ENCODE measurements at regions not wholly inside any gene's neighbourhood (a gene's known extent, or its start where the extent isn't known, plus 50 kb on each side); places are given as distances from the start of the nearest gene placed in this dataset.
A peak's percentile ranks its signal among the peaks of the same experiment; 100 is the strongest.

DNA sequence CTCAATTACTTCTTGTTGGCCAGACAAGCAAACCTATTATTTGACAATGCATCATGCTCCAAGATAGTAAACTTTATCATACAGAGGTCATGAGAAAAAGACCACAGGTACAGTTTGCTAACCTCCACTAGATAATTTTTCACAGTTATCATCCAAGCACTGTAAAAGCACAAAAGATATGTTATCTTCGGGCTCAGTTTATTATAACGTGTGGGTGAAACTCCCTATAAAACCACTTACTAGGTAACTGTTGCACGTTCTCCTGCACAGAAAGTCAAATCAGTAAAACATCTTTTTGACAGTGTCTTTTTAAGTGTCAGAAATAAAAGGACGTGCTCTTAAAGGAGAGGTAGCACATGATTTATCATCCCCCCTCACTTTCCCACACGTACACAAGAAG, 94.7 kb upstream of the BCL11A start:
- Histone ChIP-seq H2AFZ (no peak overlapping the region), H3K4me1 (ENCODE audit: insufficient read depth) (no peaks in the 10 kb centered on the region), H3K27ac (no peak overlapping the region), H3K79me2 (no peaks in the 10 kb centered on the region), H4K20me1 (ENCODE audit: insufficient read depth, poor library complexity, severe bottlenecking) (no peaks in the 10 kb centered on the region), H3K36me3 (replicated peaks; ENCODE audit: insufficient read depth, low read depth) (no peaks in the 10 kb centered on the region), H3K27me3 (no peaks in the 10 kb centered on the region), H3K4me2 (peak overlapping the region; percentile 27), H3K9me2 (replicated peaks; ENCODE audit: insufficient read depth) (no peaks in the 10 kb centered on the region), H3K9me3 (ENCODE audit: low read depth) (no peaks in the 10 kb centered on the region), H3K4me3 (no peak overlapping the region)
- no peak for DNase-seq (ENCODE audit: low spot score)
- no peak for TF ChIP-seq CTCF (IDR thresholded peaks at IDR 0.05; ENCODE audit: poor library complexity)
- no peak for TF ChIP-seq EZH2 (IDR thresholded peaks at IDR 0.05; ENCODE audit: borderline replicate concordance)
- TF ChIP-seq EZH2phosphoT487 (IDR thresholded peaks at IDR 0.05; ENCODE audit: low read depth, severe bottlenecking, unreplicated experiment): no peak
- WGBS (ENCODE audit: low lambda C conversion rate, missing lambda C conversion rate): 28% methylated on average over 5 of the region's 5 CpGs

GRCh38 chr2:60649721-60650120, 96.3 kb upstream of the BCL11A start:
- no peaks in the 10 kb centered on the region for H3K9me3 ChIP-seq (ENCODE audit: low read depth)
- no peaks in the 10 kb centered on the region for H3K36me3 ChIP-seq (replicated peaks; ENCODE audit: insufficient read depth, low read depth)
- no peak overlapping the region for H3K4me3 ChIP-seq
- no peaks in the 10 kb centered on the region for H3K9me2 ChIP-seq (replicated peaks; ENCODE audit: insufficient read depth)
- H3K4me2 ChIP-seq: no peak overlapping the region
- H3K4me1 ChIP-seq (ENCODE audit: insufficient read depth): no peaks in the 10 kb centered on the region
- no peak for TF ChIP-seq EZH2phosphoT487 (IDR thresholded peaks at IDR 0.05; ENCODE audit: low read depth, severe bottlenecking, unreplicated experiment)
- no peak for TF ChIP-seq EZH2 (IDR thresholded peaks at IDR 0.05; ENCODE audit: borderline replicate concordance)
- TF ChIP-seq CTCF (IDR thresholded peaks at IDR 0.05; ENCODE audit: poor library complexity): no peak
- no peaks in the 10 kb centered on the region for H3K79me2 ChIP-seq
- no peak overlapping the region for H2AFZ ChIP-seq
- peaks cover 4% of the 10 kb centered on the region for H3K27me3 ChIP-seq
- H4K20me1 ChIP-seq (ENCODE audit: insufficient read depth, poor library complexity, severe bottlenecking): no peaks in the 10 kb centered on the region
- no peak overlapping the region for H3K27ac ChIP-seq
- DNase-seq (ENCODE audit: low spot score): no peak

DNA sequence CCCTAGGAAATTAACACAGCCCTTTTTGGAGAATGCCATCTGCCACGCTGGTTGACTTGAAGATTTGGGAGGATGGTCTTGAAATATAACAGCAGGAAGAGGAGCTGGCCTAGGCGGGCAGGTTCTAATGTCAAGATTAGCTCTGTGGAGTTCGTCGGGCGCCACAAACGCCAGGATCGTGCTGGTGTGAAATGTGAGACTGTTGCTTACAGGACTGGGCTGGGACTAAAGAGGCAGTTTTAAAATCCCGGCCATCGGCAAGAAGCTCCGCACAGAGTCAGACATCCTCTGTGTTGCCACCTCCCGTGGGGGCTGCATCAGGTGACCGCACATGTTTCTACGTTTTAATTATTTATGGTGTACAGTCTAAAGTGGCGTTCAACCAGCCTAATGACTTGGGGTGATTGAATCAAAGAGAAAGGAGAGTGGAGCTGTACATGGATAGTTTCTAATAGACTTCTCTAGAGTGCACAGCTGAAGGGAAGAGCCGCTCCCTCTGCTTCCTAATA, 99.4 kb upstream of the BCL11A start:
- H3K27ac ChIP-seq: no peak overlapping the region
- peaks cover 4% of the 10 kb centered on the region for H3K27me3 ChIP-seq
- H3K4me1 ChIP-seq (ENCODE audit: insufficient read depth): no peaks in the 10 kb centered on the region
- WGBS (ENCODE audit: low lambda C conversion rate, missing lambda C conversion rate): 78% methylated on average over 15 of the region's 15 CpGs
- no peaks in the 10 kb centered on the region for H3K9me2 ChIP-seq (replicated peaks; ENCODE audit: insufficient read depth)
- no peaks in the 10 kb centered on the region for H4K20me1 ChIP-seq (ENCODE audit: insufficient read depth, poor library complexity, severe bottlenecking)
- H3K4me2 ChIP-seq: no peak overlapping the region
- no peak overlapping the region for H3K4me3 ChIP-seq
- H3K36me3 ChIP-seq (replicated peaks; ENCODE audit: insufficient read depth, low read depth): no peaks in the 10 kb centered on the region
- no peak for TF ChIP-seq EZH2 (IDR thresholded peaks at IDR 0.05; ENCODE audit: borderline replicate concordance)
- no peak for TF ChIP-seq EZH2phosphoT487 (IDR thresholded peaks at IDR 0.05; ENCODE audit: low read depth, severe bottlenecking, unreplicated experiment)
- no peak for TF ChIP-seq CTCF (IDR thresholded peaks at IDR 0.05; ENCODE audit: poor library complexity)
- H3K9me3 ChIP-seq (ENCODE audit: low read depth): no peaks in the 10 kb centered on the region
- no peaks in the 10 kb centered on the region for H3K79me2 ChIP-seq
- no peak for DNase-seq (ENCODE audit: low spot score)
- H2AFZ ChIP-seq: no peak overlapping the region

- no peaks in the 10 kb centered on the region for H3K79me2 ChIP-seq
These were observed 98.4 kb upstream of the PAPOLG start for GRCh38 chr2:60657673-60658072.

More at GRCh38 chr2:60657673-60658072, 98.4 kb upstream of the PAPOLG start:
- Histone ChIP-seq H3K27me3 (peaks cover 4% of the 10 kb centered on the region), H3K36me3 (replicated peaks; ENCODE audit: insufficient read depth, low read depth) (no peaks in the 10 kb centered on the region), H3K4me3 (no peak overlapping the region), H3K9me2 (replicated peaks; ENCODE audit: insufficient read depth) (no peaks in the 10 kb centered on the region), H3K4me2 (no peak overlapping the region), H2AFZ (no peak overlapping the region), H3K4me1 (ENCODE audit: insufficient read depth) (no peaks in the 10 kb centered on the region), H4K20me1 (ENCODE audit: insufficient read depth, poor library complexity, severe bottlenecking) (no peaks in the 10 kb centered on the region), H3K9me3 (ENCODE audit: low read depth) (no peaks in the 10 kb centered on the region), H3K27ac (no peak overlapping the region)
- 89% methylated on average over 4 of the region's 4 CpGs for WGBS (ENCODE audit: low lambda C conversion rate, missing lambda C conversion rate)
- TF ChIP-seq CTCF (IDR thresholded peaks at IDR 0.05; ENCODE audit: poor library complexity) (no peak), EZH2phosphoT487 (IDR thresholded peaks at IDR 0.05; ENCODE audit: low read depth, severe bottlenecking, unreplicated experiment) (no peak), EZH2 (IDR thresholded peaks at IDR 0.05; ENCODE audit: borderline replicate concordance) (no peak)
- no peak for DNase-seq (ENCODE audit: low spot score)
